ENCODE measurements at regions not wholly inside any gene's neighbourhood (a gene's known extent, or its start where the extent isn't known, plus 50 kb on each side); places are given as distances from the start of the nearest gene placed in this dataset.

DNA sequence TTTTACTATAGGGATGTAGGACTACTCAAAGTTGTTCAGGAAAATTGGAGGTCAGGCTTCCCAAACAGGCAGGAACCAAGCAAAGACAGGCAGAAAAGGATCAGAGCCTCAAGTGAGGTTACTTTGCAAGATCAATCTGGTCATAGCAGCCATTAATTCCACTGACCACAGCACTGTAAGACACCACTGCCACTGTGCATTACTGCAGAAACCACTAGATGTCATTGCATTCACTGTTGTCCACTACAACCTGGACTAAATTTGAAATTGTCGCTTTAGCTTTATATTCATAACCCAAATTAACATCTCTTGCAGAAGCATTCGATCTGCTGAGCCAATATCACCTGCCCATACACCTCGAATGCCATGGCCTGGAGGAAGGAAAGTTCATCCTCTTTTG lies 126.9 kb upstream of the UFL1 start:
- no peak for TF ChIP-seq ZFP30 (CRISPR knock-in tag; IDR thresholded peaks at IDR 0.05)
- TF ChIP-seq, protein P1, sequence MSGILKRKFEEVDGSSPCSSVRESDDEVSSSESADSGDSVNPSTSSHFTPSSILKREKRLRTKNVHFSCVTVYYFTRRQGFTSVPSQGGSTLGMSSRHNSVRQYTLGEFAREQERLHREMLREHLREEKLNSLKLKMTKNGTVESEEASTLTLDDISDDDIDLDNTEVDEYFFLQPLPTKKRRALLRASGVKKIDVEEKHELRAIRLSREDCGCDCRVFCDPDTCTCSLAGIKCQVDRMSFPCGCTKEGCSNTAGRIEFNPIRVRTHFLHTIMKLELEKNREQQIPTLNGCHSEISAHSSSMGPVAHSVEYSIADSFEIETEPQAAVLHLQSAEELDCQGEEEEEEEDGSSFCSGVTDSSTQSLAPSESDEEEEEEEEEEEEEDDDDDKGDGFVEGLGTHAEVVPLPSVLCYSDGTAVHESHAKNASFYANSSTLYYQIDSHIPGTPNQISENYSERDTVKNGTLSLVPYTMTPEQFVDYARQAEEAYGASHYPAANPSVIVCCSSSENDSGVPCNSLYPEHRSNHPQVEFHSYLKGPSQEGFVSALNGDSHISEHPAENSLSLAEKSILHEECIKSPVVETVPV (CRISPR knock-in tag; IDR thresholded peaks at IDR 0.05): no peak

All from SK-N-SH treated with all-trans-retinoic acid at 6 μM for 48 hours (cell line).